Activated CD4-positive, alpha-beta T cell treated with anti-CD3 and anti-CD28 coated beads for 36 hours (primary cell): ENCODE measurements at regions not wholly inside any gene's neighbourhood (a gene's known extent, or its start where the extent isn't known, plus 50 kb on each side); places are given as distances from the start of the nearest gene placed in this dataset.

Experiments
- ATAC-seq: fragments of 200-7000 bp; cut with Tn5 transposase; one replicate; pipeline ENCODE4 v1.10.0; 2021; ENCODE audit warnings: mild to moderate bottlenecking, moderate library complexity
- CTCF ChIA-PET: fragments of 350-600 bp; sonication (Branson Sonifier 250); formaldehyde crosslinking; loops from one replicate; lab custom pipeline; 2021; ENCODE audit warnings: antibody characterized with exemption; lab: Charles Lee
- POLR2A ChIA-PET: fragments of 350-600 bp; sonication (Branson Sonifier 250); formaldehyde crosslinking; loops from one replicate; lab custom pipeline; 2021; ENCODE audit warnings: antibody characterized with exemption, inconsistent platforms; lab: Charles Lee
- DNase-seq: peaks from one replicate; pipeline ENCODE4 v3.0.0-alpha.2; 2020
- H3K27ac Mint-ChIP-seq: one replicate; pipeline ENCODE4 v1.8.0; 2021; ENCODE audit warnings: mixed read lengths
- H3K27me3 Mint-ChIP-seq: one replicate; pipeline ENCODE4 v1.8.0; 2021; ENCODE audit warnings: mixed read lengths
- H3K36me3 Mint-ChIP-seq: one replicate; pipeline ENCODE4 v1.8.0; 2021; ENCODE audit warnings: low read depth, mixed read lengths
- H3K4me1 Mint-ChIP-seq: one replicate; pipeline ENCODE4 v1.8.0; 2021; ENCODE audit warnings: mixed read lengths
- H3K4me3 Mint-ChIP-seq: one replicate; pipeline ENCODE4 v1.8.0; 2021; ENCODE audit warnings: mild to moderate bottlenecking, moderate library complexity, mixed read lengths
- H3K9me3 Mint-ChIP-seq: one replicate; pipeline ENCODE4 v1.8.0; 2021; ENCODE audit warnings: low read depth, mixed read lengths
- intact Hi-C, 2 experiments: fragments of 100-400 bp; cut with DNase I in 1 of 2; cut with micrococcal nuclease in 1 of 2; formaldehyde crosslinking; loops; one replicate each; pipeline versions ENCODE4 v1.14.2 to v1.15.1; 2022 to 2024; cut with DNase I, micrococcal nuclease

GRCh38 chr7:3195160-3195559, 105.9 kb upstream of the SDK1 start:
- POLR2A ChIA-PET: no interaction called here
- Mint-ChIP-seq H3K9me3 (peaks cover 9% of the 10 kb centered on the region), H3K36me3 (no peaks in the 10 kb centered on the region), H3K4me3 (no peak overlapping the region), H3K4me1 (no peaks in the 10 kb centered on the region), H3K27me3 (peaks cover 8% of the 10 kb centered on the region), H3K27ac (no peak overlapping the region)
- intact Hi-C loops: no loop called here
- ATAC-seq (no peak), DNase-seq (no peak)
- CTCF ChIA-PET: interaction anchor here (0.7 kb wide), 1 partner anchor 762 kb away, joined by 4 read pairs; no protein-coding TSS in a partner anchor

- peaks cover 9% of the 10 kb centered on the region for H3K9me3 Mint-ChIP-seq
- POLR2A ChIA-PET: interaction anchor here (0.6 kb wide), 2 partner anchors 32 to 196 kb away, joined by 3 to 4 read pairs; no protein-coding TSS in a partner anchor
- no peaks in the 10 kb centered on the region for H3K36me3 Mint-ChIP-seq
- ATAC-seq (no peak), DNase-seq (no peak)
- no peak overlapping the region for H3K4me3 Mint-ChIP-seq
- intact Hi-C loops: no loop called here
- H3K27me3 Mint-ChIP-seq: peaks cover 8% of the 10 kb centered on the region
- CTCF ChIA-PET: no interaction called here
- no peaks in the 10 kb centered on the region for H3K4me1 Mint-ChIP-seq
- no peak overlapping the region for H3K27ac Mint-ChIP-seq
These were observed 104.2 kb upstream of the SDK1 start for GRCh38 chr7:3196629-3197400.

- DNase-seq (no peak), ATAC-seq (no peak)
- Mint-ChIP-seq H3K27me3 (peaks cover 8% of the 10 kb centered on the region), H3K4me1 (no peaks in the 10 kb centered on the region), H3K4me3 (no peak overlapping the region), H3K9me3 (peaks cover 9% of the 10 kb centered on the region), H3K36me3 (no peaks in the 10 kb centered on the region), H3K27ac (no peak overlapping the region)
- ChIA-PET CTCF (interaction anchor here (1.1 to 1.2 kb wide), 2 partner anchors 21 to 295 kb away, joined by 3 read pairs; no protein-coding TSS in a partner anchor), POLR2A (no interaction called here)
- intact Hi-C loops: no loop called here
These were observed 103.4 kb upstream of the SDK1 start for GRCh38 chr7:3197567-3198213.

GRCh38 chr7:3198316-3198715, 102.7 kb upstream of the SDK1 start:
- Mint-ChIP-seq H3K4me1 (no peaks in the 10 kb centered on the region), H3K27ac (no peak overlapping the region), H3K4me3 (no peak overlapping the region), H3K27me3 (peaks cover 8% of the 10 kb centered on the region), H3K36me3 (no peaks in the 10 kb centered on the region), H3K9me3 (peaks cover 9% of the 10 kb centered on the region)
- ChIA-PET POLR2A (no interaction called here), CTCF (interaction anchor here (0.6 to 1.2 kb wide), 3 partner anchors 21 to 332 kb away, joined by 3 read pairs; no protein-coding TSS in a partner anchor)
- ATAC-seq (no peak), DNase-seq (no peak)
- intact Hi-C loops: no loop called here

- DNase-seq (peak; percentile 63), ATAC-seq (peak; percentile 58)
- ChIA-PET CTCF (interaction anchor here (0.6 to 1.4 kb wide), 2 partner anchors 46 to 209 kb away, joined by 3 to 5 read pairs; no protein-coding TSS in a partner anchor), POLR2A (interaction anchor here (0.6 kb wide), 1 partner anchor 335 kb away, joined by 3 read pairs; no protein-coding TSS in a partner anchor)
- H3K4me1 Mint-ChIP-seq: no peaks in the 10 kb centered on the region
- no peak overlapping the region for H3K27ac Mint-ChIP-seq
- H3K9me3 Mint-ChIP-seq: peaks cover 4% of the 10 kb centered on the region
- no peaks in the 10 kb centered on the region for H3K36me3 Mint-ChIP-seq
- intact Hi-C loops: loop anchor here (1.0 to 5.0 kb wide), 3 partner anchors 313 to 335 kb away; no protein-coding TSS in a partner anchor
- H3K4me3 Mint-ChIP-seq: no peak overlapping the region
- H3K27me3 Mint-ChIP-seq: peaks cover 6% of the 10 kb centered on the region
These were observed 100.5 kb upstream of the SDK1 start for GRCh38 chr7:3200504-3200903.

- CTCF ChIA-PET: interaction anchor here (0.6 to 1.4 kb wide), 2 partner anchors 9 to 46 kb away, joined by 3 to 5 read pairs; no protein-coding TSS in a partner anchor
- Mint-ChIP-seq H3K27me3 (peaks cover 6% of the 10 kb centered on the region), H3K4me1 (no peaks in the 10 kb centered on the region), H3K27ac (no peak overlapping the region), H3K9me3 (peaks cover 4% of the 10 kb centered on the region), H3K4me3 (no peak overlapping the region), H3K36me3 (no peaks in the 10 kb centered on the region)
- no peak for DNase-seq
- POLR2A ChIA-PET: no interaction called here
- intact Hi-C loops: loop anchor here in 1 of 2 experiments (5.0 kb wide), 1 partner anchor 334 kb away; no protein-coding TSS in a partner anchor
- no peak for ATAC-seq
These were observed 99.7 kb upstream of the SDK1 start for GRCh38 chr7:3201306-3201705.

- intact Hi-C loops: loop anchor here in 1 of 2 experiments (5.0 kb wide), 1 partner anchor 335 kb away; no protein-coding TSS in a partner anchor
- POLR2A ChIA-PET: no interaction called here
- no peak overlapping the region for H3K4me3 Mint-ChIP-seq
- no peak overlapping the region for H3K27ac Mint-ChIP-seq
- H3K36me3 Mint-ChIP-seq: no peaks in the 10 kb centered on the region
- CTCF ChIA-PET: interaction anchor here (0.6 kb wide), 1 partner anchor 382 kb away, joined by 3 read pairs; no protein-coding TSS in a partner anchor
- H3K27me3 Mint-ChIP-seq: peaks cover under 1% of the 10 kb centered on the region
- no peaks in the 10 kb centered on the region for H3K4me1 Mint-ChIP-seq
- DNase-seq (no peak), ATAC-seq (no peak)
- H3K9me3 Mint-ChIP-seq: peaks cover 4% of the 10 kb centered on the region
These were observed 98.9 kb upstream of the SDK1 start for GRCh38 chr7:3201937-3202710.

GRCh38 chr7:3204526-3204925, 96.5 kb upstream of the SDK1 start:
- ChIA-PET POLR2A (no interaction called here), CTCF (no interaction called here)
- no peak for ATAC-seq
- intact Hi-C loops: loop anchor here in 1 of 2 experiments (5.0 kb wide), 1 partner anchor 337 kb away; no protein-coding TSS in a partner anchor
- no peak overlapping the region for H3K4me3 Mint-ChIP-seq
- peaks cover 3% of the 10 kb centered on the region for H3K9me3 Mint-ChIP-seq
- H3K36me3 Mint-ChIP-seq: no peaks in the 10 kb centered on the region
- H3K4me1 Mint-ChIP-seq: no peaks in the 10 kb centered on the region
- H3K27me3 Mint-ChIP-seq: no peaks in the 10 kb centered on the region
- H3K27ac Mint-ChIP-seq: no peak overlapping the region
- DNase-seq: no peak

GRCh38 chr7:3206101-3206500, 95.0 kb upstream of the SDK1 start:
- intact Hi-C loops: no loop called here
- CTCF ChIA-PET: no interaction called here
- Mint-ChIP-seq H3K36me3 (no peaks in the 10 kb centered on the region), H3K27me3 (no peaks in the 10 kb centered on the region), H3K9me3 (no peaks in the 10 kb centered on the region), H3K4me3 (no peak overlapping the region), H3K4me1 (no peaks in the 10 kb centered on the region), H3K27ac (no peak overlapping the region)
- no peak for ATAC-seq
- no peak for DNase-seq
- POLR2A ChIA-PET: no interaction called here

GRCh38 chr7:3206771-3207191, 94.3 kb upstream of the SDK1 start:
- H3K4me3 Mint-ChIP-seq: no peak overlapping the region
- POLR2A ChIA-PET: no interaction called here
- no peaks in the 10 kb centered on the region for H3K36me3 Mint-ChIP-seq
- H3K27me3 Mint-ChIP-seq: no peaks in the 10 kb centered on the region
- CTCF ChIA-PET: no interaction called here
- H3K9me3 Mint-ChIP-seq: no peaks in the 10 kb centered on the region
- H3K27ac Mint-ChIP-seq: no peak overlapping the region
- intact Hi-C loops: no loop called here
- no peak for DNase-seq
- no peak for ATAC-seq
- no peaks in the 10 kb centered on the region for H3K4me1 Mint-ChIP-seq

GRCh38 chr7:3207387-3207902, 93.6 kb upstream of the SDK1 start:
- intact Hi-C loops: no loop called here
- H3K36me3 Mint-ChIP-seq: no peaks in the 10 kb centered on the region
- no peak overlapping the region for H3K27ac Mint-ChIP-seq
- CTCF ChIA-PET: no interaction called here
- ATAC-seq (no peak), DNase-seq (no peak)
- H3K4me1 Mint-ChIP-seq: no peaks in the 10 kb centered on the region
- POLR2A ChIA-PET: no interaction called here
- no peaks in the 10 kb centered on the region for H3K27me3 Mint-ChIP-seq
- no peak overlapping the region for H3K4me3 Mint-ChIP-seq
- no peaks in the 10 kb centered on the region for H3K9me3 Mint-ChIP-seq
